GM18951 (cell line): ENCODE measurements at regions not wholly inside any gene's neighbourhood (a gene's known extent, or its start where the extent isn't known, plus 50 kb on each side); places are given as distances from the start of the nearest gene placed in this dataset.

ENCODE experiments used
- POLR2A ChIP-seq: IDR thresholded peaks from 4 replicates; pipeline ENCODE4 v1.6.1; 2011; ENCODE audit warnings: mild to moderate bottlenecking; ENCODE audit not compliant: insufficient read length, insufficient read depth; ENCODE audit errors: extremely low read depth
- in situ Hi-C: fragments of 300-500 bp; cut with MboI; formaldehyde crosslinking; loops from one replicate; pipeline ENCODE4 v1.12.0; 2022; ENCODE audit warnings: low sequenced_read_pairs, mixed read lengths, inconsistent platforms; ENCODE audit not compliant: unreplicated experiment

- no peak for TF ChIP-seq POLR2A
- in situ Hi-C loops, result no loop called here
Measured at GRCh38 chr21:16388911-16389560, 659.3 kb downstream of the USP25 start.

- TF ChIP-seq POLR2A, result no peak
- in situ Hi-C loops, result no loop called here
Measured at GRCh38 chr21:16389643-16390042, 659.9 kb downstream of the USP25 start.

GRCh38 chr21:16395285-16395684, 665.5 kb downstream of the USP25 start:
- in situ Hi-C loops, result no loop called here
- no peak for TF ChIP-seq POLR2A

GRCh38 chr21:16402752-16403151, 673.0 kb downstream of the USP25 start:
- no peak for TF ChIP-seq POLR2A
- in situ Hi-C loops, result no loop called here

GRCh38 chr21:16404776-16405175, 675.0 kb downstream of the USP25 start:
- TF ChIP-seq POLR2A, result no peak
- in situ Hi-C loops, result no loop called here

- in situ Hi-C loops, result no loop called here
- no peak for TF ChIP-seq POLR2A
Measured at GRCh38 chr21:16406355-16406754, 676.6 kb downstream of the USP25 start.

- in situ Hi-C loops, result no loop called here
- TF ChIP-seq POLR2A, result no peak
Measured at GRCh38 chr21:16407403-16408240, 677.8 kb downstream of the USP25 start.

- in situ Hi-C loops, result no loop called here
- TF ChIP-seq POLR2A, result no peak
Measured at GRCh38 chr21:16408280-16408679, 678.5 kb downstream of the USP25 start.

- no peak for TF ChIP-seq POLR2A
- in situ Hi-C loops, result no loop called here
Measured at GRCh38 chr21:16409352-16409751, 679.6 kb downstream of the USP25 start.

GRCh38 chr21:16418226-16418625, 688.4 kb downstream of the USP25 start:
- TF ChIP-seq POLR2A, result no peak
- in situ Hi-C loops, result no loop called here

GRCh38 chr21:16418642-16419041, 688.9 kb downstream of the USP25 start:
- TF ChIP-seq POLR2A, result no peak
- in situ Hi-C loops, result no loop called here

GRCh38 chr21:16419188-16419921, 689.6 kb downstream of the USP25 start:
- in situ Hi-C loops, result no loop called here

GRCh38 chr21:16420031-16420724, 690.4 kb downstream of the USP25 start:
- in situ Hi-C loops, result no loop called here
- TF ChIP-seq POLR2A, result no peak

More at GRCh38 chr21:16419188-16419921, 689.6 kb downstream of the USP25 start:
- no peak for TF ChIP-seq POLR2A
